ENCODE measurements at regions not wholly inside any gene's neighbourhood (a gene's known extent, or its start where the extent isn't known, plus 50 kb on each side); places are given as distances from the start of the nearest gene placed in this dataset.

GRCh38 chr3:147733217-147733616 is 324.1 kb downstream of the ZIC1 start:
- ChIA-PET CTCF (interaction anchor here (0.7 kb wide), 1 partner anchor 631 kb away, joined by 5 read pairs; no protein-coding TSS in a partner anchor), POLR2A (no interaction called here)
- Histone ChIP-seq H3K27me3 (ENCODE audit: control insufficient read depth, insufficient read depth, low read length) (no peaks in the 10 kb centered on the region), H3K27ac (ENCODE audit: low read length) (no peak overlapping the region), H3K4me1 (ENCODE audit: control insufficient read depth, insufficient read depth, low read length) (no peaks in the 10 kb centered on the region), H3K36me3 (ENCODE audit: control insufficient read depth, insufficient read depth, low read length) (no peaks in the 10 kb centered on the region), H3K9me3 (ENCODE audit: control insufficient read depth, insufficient read depth, low read depth, low read length) (no peaks in the 10 kb centered on the region), H3K4me3 (ENCODE audit: low read depth in 2 of 2, low read length in 2 of 2) (no peak overlapping the region)
- no peak for TF ChIP-seq SIN3A (IDR thresholded peaks at IDR 0.05; ENCODE audit: borderline replicate concordance, insufficient read depth, low read depth, low read length)
- TF ChIP-seq REST (IDR thresholded peaks at IDR 0.05; ENCODE audit: insufficient read depth in 1 of 2, low read depth in 2 of 2, low read length in 1 of 2): no peak
- TF ChIP-seq POLR2AphosphoS5 (IDR thresholded peaks at IDR 0.05; ENCODE audit: low read depth, low read length): no peak
- no peak for TF ChIP-seq TCF7L2 (IDR thresholded peaks at IDR 0.05; ENCODE audit: low read depth, low read length)
- no peak for TF ChIP-seq CTCF (IDR thresholded peaks at IDR 0.05)
- in situ Hi-C loops (cut with HindIII; ENCODE audit: low pct_unique_long_range_greater_than_20kb, low sequenced_read_pairs) (no loop called here), intact Hi-C loops (cut with micrococcal nuclease; ENCODE audit: unreplicated experiment) (no loop called here)
- DNase-seq (ENCODE audit: low read depth, low spot score) (no peak), ATAC-seq (no peak)
- BruUV-seq (replicated peaks): no TSS peak

GRCh38 chr3:147735616-147736015 is 326.5 kb downstream of the ZIC1 start:
- intact Hi-C loops (cut with micrococcal nuclease; ENCODE audit: unreplicated experiment) (no loop called here), in situ Hi-C loops (cut with HindIII; ENCODE audit: low pct_unique_long_range_greater_than_20kb, low sequenced_read_pairs) (no loop called here)
- Histone ChIP-seq H3K27ac (ENCODE audit: low read length) (no peak overlapping the region), H3K4me1 (ENCODE audit: control insufficient read depth, insufficient read depth, low read length) (no peaks in the 10 kb centered on the region), H3K4me3 (ENCODE audit: low read depth in 2 of 2, low read length in 2 of 2) (no peak overlapping the region), H3K9me3 (ENCODE audit: control insufficient read depth, insufficient read depth, low read depth, low read length) (no peaks in the 10 kb centered on the region), H3K27me3 (ENCODE audit: control insufficient read depth, insufficient read depth, low read length) (no peaks in the 10 kb centered on the region), H3K36me3 (ENCODE audit: control insufficient read depth, insufficient read depth, low read length) (no peaks in the 10 kb centered on the region)
- TF ChIP-seq CTCF (IDR thresholded peaks at IDR 0.05) (no peak), REST (IDR thresholded peaks at IDR 0.05; ENCODE audit: insufficient read depth in 1 of 2, low read depth in 2 of 2, low read length in 1 of 2) (no peak), TCF7L2 (IDR thresholded peaks at IDR 0.05; ENCODE audit: low read depth, low read length) (no peak), POLR2AphosphoS5 (IDR thresholded peaks at IDR 0.05; ENCODE audit: low read depth, low read length) (no peak), SIN3A (IDR thresholded peaks at IDR 0.05; ENCODE audit: borderline replicate concordance, insufficient read depth, low read depth, low read length) (no peak)
- DNase-seq (ENCODE audit: low read depth, low spot score): no peak
- no peak for ATAC-seq
- BruUV-seq (replicated peaks): no TSS peak
- ChIA-PET CTCF (no interaction called here), POLR2A (no interaction called here)

Measured in Panc1 (cell line).